Upper lobe of left lung (tissue), 6 donors: ENCODE measurements at regions not wholly inside any gene's neighbourhood (a gene's known extent, or its start where the extent isn't known, plus 50 kb on each side); places are given as distances from the start of the nearest gene placed in this dataset.

Experiments used
- ATAC-seq, 2 donors: fragments of 200-7000 bp; cut with Tn5 transposase; one replicate each; pipeline ENCODE4 v1.9.1; 2022; ENCODE audit warnings: mild to moderate bottlenecking in 2 of 2, moderate library complexity in 2 of 2; ENCODE audit not compliant: low FRiP score in 2 of 2
- DNase-seq, 2 donors: peaks; one replicate each; pipeline ENCODE4 v3.0.0-alpha.2; 2019 to 2020
- H3K27ac ChIP-seq, 4 donors: fragments of 200-600 bp; sonication (generic); one replicate each; pipeline ENCODE4 v1.5.1; 2016 to 2019
- H3K27me3 ChIP-seq, 4 donors: fragments of 200-600 bp; sonication (generic); one replicate each; pipeline ENCODE4 v1.5.1; 2017 to 2019
- H3K36me3 ChIP-seq, 4 donors: fragments of 200-600 bp; sonication (generic); one replicate each; pipeline ENCODE4 v1.5.1; 2016 to 2019
- H3K4me1 ChIP-seq, 4 donors: fragments of 200-600 bp; sonication (generic); one replicate each; pipeline ENCODE4 v1.5.1; 2018 to 2019
- H3K4me3 ChIP-seq, 4 donors: fragments of 200-600 bp; sonication (generic); one replicate each; pipeline ENCODE4 v1.5.1; 2017 to 2019; ENCODE audit warnings: mild to moderate bottlenecking in 2 of 4, moderate library complexity in 1 of 4
- H3K9me3 ChIP-seq, 4 donors: fragments of 200-600 bp; sonication (generic); one replicate each; pipeline ENCODE4 v1.5.1; 2018 to 2019
- CTCF ChIP-seq, 6 experiments: fragments of 450-650 bp in 4 of 6; fragments of 200-600 bp in 2 of 6; sonication (generic) in 2 of 6; IDR thresholded peaks; one replicate each; pipeline ENCODE4 v1.5.1; 2016 to 2019; ENCODE audit warnings: antibody characterized with exemption in 6 of 6
- EP300 ChIP-seq, 4 donors: sonication (generic); formaldehyde crosslinking; IDR thresholded peaks; one replicate each; pipeline ENCODE4 v1.5.1; 2017; ENCODE audit warnings: antibody characterized with exemption in 4 of 4, control low read depth in 2 of 4
- POLR2A ChIP-seq, 4 donors: fragments of 450-650 bp; IDR thresholded peaks; one replicate each; pipeline ENCODE4 v1.5.1; 2016 to 2017; ENCODE audit warnings: antibody characterized with exemption in 4 of 4, mild to moderate bottlenecking in 2 of 4
- POLR2AphosphoS5 ChIP-seq, 2 donors: sonication (generic); formaldehyde crosslinking; IDR thresholded peaks; one replicate each; pipeline ENCODE4 v1.5.1; 2017; ENCODE audit warnings: antibody characterized with exemption in 2 of 2
- WGBS, 2 donors: methylation state at CpG; one replicate each; pipeline ENCODE4 v1.1.5; 2017 to 2018; 5-methylcytosine and 5-hydroxymethylcytosine counted together
- donor health status: DM: no; HTN: no; CAD: no; lungs with moderate emphysema.
- donor health status: DM: no; HTN: yes; CAD: no; lungs with severe emphysema.

GRCh38 chr4:111537165-111537564 lies 608.1 kb upstream of the FAM241A start:
- Histone ChIP-seq H3K27me3 (no peaks in the 10 kb centered on the region), H3K4me3 (no peak overlapping the region), H3K36me3 (no peaks in the 10 kb centered on the region), H3K4me1 (no peaks in the 10 kb centered on the region), H3K27ac (no peak overlapping the region), H3K9me3 (no peaks in the 10 kb centered on the region)
- TF ChIP-seq POLR2A (IDR thresholded peaks at IDR 0.05), result no peak
- no peak for TF ChIP-seq EP300 (IDR thresholded peaks at IDR 0.05)
- no peak for TF ChIP-seq POLR2AphosphoS5 (IDR thresholded peaks at IDR 0.05)
- no peak for TF ChIP-seq CTCF (IDR thresholded peaks at IDR 0.05)
- 79 to 86% methylated on average over 2 of the region's 2 CpGs for WGBS, 2 donors
- ATAC-seq, result no peak
- DNase-seq, result no peak

- DNase-seq (no peak), ATAC-seq (no peak)
- no peak overlapping the region for H3K27ac ChIP-seq
- H3K27me3 ChIP-seq, result no peaks in the 10 kb centered on the region
- H3K4me3 ChIP-seq, result no peak overlapping the region
- H3K9me3 ChIP-seq, result no peaks in the 10 kb centered on the region
- no peaks in the 10 kb centered on the region for H3K4me1 ChIP-seq
- TF ChIP-seq CTCF (IDR thresholded peaks at IDR 0.05) (no peak), EP300 (IDR thresholded peaks at IDR 0.05) (no peak), POLR2AphosphoS5 (IDR thresholded peaks at IDR 0.05) (no peak), POLR2A (IDR thresholded peaks at IDR 0.05) (no peak)
- H3K36me3 ChIP-seq, result no peaks in the 10 kb centered on the region
- 59 to 65% methylated on average over 3 of the region's 3 CpGs for WGBS, 2 donors
Measured at GRCh38 chr4:111537871-111538270, 607.4 kb upstream of the FAM241A start.

- TF ChIP-seq POLR2AphosphoS5 (IDR thresholded peaks at IDR 0.05) (no peak), EP300 (IDR thresholded peaks at IDR 0.05) (no peak), POLR2A (IDR thresholded peaks at IDR 0.05) (no peak), CTCF (IDR thresholded peaks at IDR 0.05) (no peak)
- no peaks in the 10 kb centered on the region for H3K4me1 ChIP-seq
- DNase-seq, result no peak
- no peak for ATAC-seq
- H3K9me3 ChIP-seq, result no peaks in the 10 kb centered on the region
- H3K36me3 ChIP-seq, result no peaks in the 10 kb centered on the region
- no peak overlapping the region for H3K4me3 ChIP-seq
- H3K27me3 ChIP-seq, result no peaks in the 10 kb centered on the region
- H3K27ac ChIP-seq, result no peak overlapping the region
Measured at GRCh38 chr4:111540671-111541070, 604.6 kb upstream of the FAM241A start.

GRCh38 chr4:111542056-111542455 lies 603.2 kb upstream of the FAM241A start:
- ATAC-seq, result no peak
- no peak overlapping the region for H3K4me3 ChIP-seq
- H3K27ac ChIP-seq, result no peak overlapping the region
- H3K4me1 ChIP-seq, result no peaks in the 10 kb centered on the region
- DNase-seq, result no peak
- H3K36me3 ChIP-seq, result no peaks in the 10 kb centered on the region
- no peak for TF ChIP-seq POLR2AphosphoS5 (IDR thresholded peaks at IDR 0.05)
- TF ChIP-seq CTCF (IDR thresholded peaks at IDR 0.05), result no peak
- TF ChIP-seq EP300 (IDR thresholded peaks at IDR 0.05), result no peak
- no peak for TF ChIP-seq POLR2A (IDR thresholded peaks at IDR 0.05)
- H3K9me3 ChIP-seq, result no peaks in the 10 kb centered on the region
- no peaks in the 10 kb centered on the region for H3K27me3 ChIP-seq

- Histone ChIP-seq H3K27me3 (no peaks in the 10 kb centered on the region), H3K9me3 (no peaks in the 10 kb centered on the region), H3K4me3 (no peak overlapping the region), H3K27ac (no peak overlapping the region), H3K36me3 (no peaks in the 10 kb centered on the region), H3K4me1 (no peaks in the 10 kb centered on the region)
- DNase-seq (no peak), ATAC-seq (no peak)
- WGBS, 2 donors, result 48 to 65% methylated on average over 2 of the region's 2 CpGs
- no peak for TF ChIP-seq POLR2AphosphoS5 (IDR thresholded peaks at IDR 0.05)
- no peak for TF ChIP-seq POLR2A (IDR thresholded peaks at IDR 0.05)
- TF ChIP-seq CTCF (IDR thresholded peaks at IDR 0.05), result no peak
- no peak for TF ChIP-seq EP300 (IDR thresholded peaks at IDR 0.05)
Measured at GRCh38 chr4:111546881-111547280, 598.4 kb upstream of the FAM241A start.
